HUES48 (cell line): ENCODE measurements at regions not wholly inside any gene's neighbourhood (a gene's known extent, or its start where the extent isn't known, plus 50 kb on each side); places are given as distances from the start of the nearest gene placed in this dataset.

Experiments
- H3K27ac ChIP-seq: one replicate; pipeline ENCODE4 v1.7.0; 2013; ENCODE audit warnings: low read depth, low read length, inconsistent platforms
- H3K27me3 ChIP-seq: 2 replicates; pipeline ENCODE4 v1.6.1; 2013; ENCODE audit warnings: mild to moderate bottlenecking, low read length; ENCODE audit not compliant: control insufficient read depth, insufficient read depth
- H3K36me3 ChIP-seq: 2 replicates; pipeline ENCODE4 v1.6.1; 2013; ENCODE audit warnings: low read length; ENCODE audit not compliant: control insufficient read depth, insufficient read depth
- H3K4me1 ChIP-seq: 2 replicates; pipeline ENCODE4 v1.6.1; 2013; ENCODE audit warnings: mild to moderate bottlenecking, low read length; ENCODE audit not compliant: control insufficient read depth, insufficient read depth
- H3K4me3 ChIP-seq: 2 replicates; pipeline ENCODE4 v1.5.1; 2013; ENCODE audit warnings: mild to moderate bottlenecking, low read depth, low read length
- H3K9ac ChIP-seq: 2 replicates; pipeline ENCODE4 v1.6.1; 2013; ENCODE audit warnings: mild to moderate bottlenecking, low read depth, low read length, moderate library complexity
- H3K9me3 ChIP-seq: 2 replicates; pipeline ENCODE4 v1.6.1; 2013; ENCODE audit warnings: low read length; ENCODE audit not compliant: control insufficient read depth, insufficient read depth

GRCh38 chr2:81195774-81196382 lies 891.3 kb upstream of the LRRTM1 start:
- no peaks in the 10 kb centered on the region for H3K27me3 ChIP-seq
- no peaks in the 10 kb centered on the region for H3K4me1 ChIP-seq
- H3K4me3 ChIP-seq: no peak overlapping the region
- H3K9ac ChIP-seq: no peak overlapping the region
- no peaks in the 10 kb centered on the region for H3K36me3 ChIP-seq
- no peaks in the 10 kb centered on the region; the same call in 1 of the 2 replicates for H3K9me3 ChIP-seq
- no peak overlapping the region for H3K27ac ChIP-seq

- Histone ChIP-seq H3K36me3 (no peaks in the 10 kb centered on the region), H3K9ac (no peak overlapping the region), H3K4me1 (no peaks in the 10 kb centered on the region), H3K4me3 (no peak overlapping the region), H3K27me3 (no peaks in the 10 kb centered on the region), H3K9me3 (no peaks in the 10 kb centered on the region; the same call in 1 of the 2 replicates), H3K27ac (no peak overlapping the region)
These were observed 890.6 kb upstream of the LRRTM1 start for GRCh38 chr2:81195017-81195773.

- Histone ChIP-seq H3K36me3 (no peaks in the 10 kb centered on the region), H3K9ac (no peak overlapping the region), H3K4me1 (no peaks in the 10 kb centered on the region)
These were observed 890.0 kb upstream of the LRRTM1 start for GRCh38 chr2:81194581-81194980.

DNA sequence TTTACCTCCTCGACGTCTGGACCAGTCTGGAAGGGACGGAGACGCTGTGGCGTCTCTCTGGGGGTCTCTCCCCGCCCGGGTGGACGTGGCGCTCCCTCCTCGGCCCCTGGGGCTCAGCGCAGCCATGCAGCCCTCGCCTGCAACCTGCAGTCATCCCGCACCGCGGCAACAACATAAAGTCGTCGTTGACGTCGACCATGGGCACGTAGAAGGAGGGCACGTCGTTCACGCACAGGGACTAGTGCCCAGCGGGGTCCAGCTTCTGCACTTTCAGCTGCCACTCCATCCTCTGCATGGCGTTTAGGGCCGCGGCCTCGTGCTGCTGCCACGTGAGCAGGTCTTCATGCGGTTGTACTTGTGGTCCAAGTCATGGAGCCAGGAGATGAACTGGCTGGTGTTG lies 889.6 kb upstream of the LRRTM1 start:
- Histone ChIP-seq H3K4me1 (no peaks in the 10 kb centered on the region), H3K9ac (no peak overlapping the region), H3K27ac (no peak overlapping the region), H3K27me3 (no peaks in the 10 kb centered on the region), H3K4me3 (no peak overlapping the region), H3K36me3 (no peaks in the 10 kb centered on the region), H3K9me3 (no peaks in the 10 kb centered on the region; the same call in 1 of the 2 replicates)

More at GRCh38 chr2:81194581-81194980, 890.0 kb upstream of the LRRTM1 start:
- Histone ChIP-seq H3K4me3 (no peak overlapping the region), H3K27me3 (no peaks in the 10 kb centered on the region), H3K9me3 (no peaks in the 10 kb centered on the region; the same call in 1 of the 2 replicates), H3K27ac (no peak overlapping the region)

GRCh38 chr2:81181845-81182244 lies 877.3 kb upstream of the LRRTM1 start:
- Histone ChIP-seq H3K27ac (no peak overlapping the region), H3K27me3 (no peaks in the 10 kb centered on the region), H3K9me3 (no peaks in the 10 kb centered on the region), H3K36me3 (no peaks in the 10 kb centered on the region), H3K4me1 (no peaks in the 10 kb centered on the region), H3K4me3 (no peak overlapping the region), H3K9ac (no peak overlapping the region)

- H3K9me3 ChIP-seq: no peaks in the 10 kb centered on the region
- no peak overlapping the region for H3K4me3 ChIP-seq
- H3K36me3 ChIP-seq: no peaks in the 10 kb centered on the region
- H3K27me3 ChIP-seq: no peaks in the 10 kb centered on the region
- no peaks in the 10 kb centered on the region for H3K4me1 ChIP-seq
- H3K27ac ChIP-seq: no peak overlapping the region
- no peak overlapping the region for H3K9ac ChIP-seq
These were observed 866.9 kb upstream of the LRRTM1 start for GRCh38 chr2:81171447-81171846.

DNA sequence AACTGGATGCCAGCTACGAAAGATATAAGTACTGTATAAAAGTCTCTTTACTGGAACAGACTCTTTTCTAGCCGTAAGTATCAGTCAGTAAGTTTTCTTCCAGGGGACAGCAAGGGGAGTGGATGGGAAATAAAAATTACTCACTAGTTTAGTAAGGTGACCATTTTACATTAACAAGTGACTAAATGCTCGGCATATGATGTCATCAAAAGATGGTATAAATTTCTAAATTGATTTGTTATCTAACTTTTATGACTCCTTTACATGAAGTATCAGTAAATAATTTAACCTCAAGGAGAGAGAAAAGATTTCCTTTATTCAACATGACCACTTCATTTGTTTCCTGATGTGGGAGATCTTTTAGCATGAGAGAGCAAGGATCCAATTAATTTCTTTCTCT lies 859.0 kb upstream of the LRRTM1 start:
- Histone ChIP-seq H3K27ac (no peak overlapping the region), H3K4me3 (no peak overlapping the region)

DNA sequence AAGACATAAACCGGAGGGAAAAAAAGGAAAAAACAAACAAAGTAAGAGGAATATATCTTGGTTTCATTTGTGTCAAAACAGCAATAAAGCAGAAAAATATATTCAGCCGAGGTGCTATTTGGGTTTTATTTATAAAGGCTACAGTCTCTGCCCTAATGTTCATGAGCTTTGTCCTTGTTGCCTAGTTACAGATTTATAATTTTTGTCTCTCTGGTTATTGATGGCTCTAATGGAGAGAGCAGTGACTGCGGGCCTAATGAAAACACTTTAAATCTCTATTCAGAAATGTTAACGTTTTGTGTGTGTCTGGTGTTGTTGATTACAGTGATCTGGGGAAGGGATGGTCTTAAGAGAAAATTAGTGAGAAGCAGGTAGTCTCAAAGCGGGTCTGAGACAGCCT lies 854.0 kb upstream of the LRRTM1 start:
- no peak overlapping the region for H3K27ac ChIP-seq

More for the DNA sequence above, 859.0 kb upstream of the LRRTM1 start:
- Histone ChIP-seq H3K27me3 (no peaks in the 10 kb centered on the region), H3K4me1 (no peaks in the 10 kb centered on the region), H3K9ac (no peak overlapping the region), H3K36me3 (no peaks in the 10 kb centered on the region), H3K9me3 (no peaks in the 10 kb centered on the region)

DNA sequence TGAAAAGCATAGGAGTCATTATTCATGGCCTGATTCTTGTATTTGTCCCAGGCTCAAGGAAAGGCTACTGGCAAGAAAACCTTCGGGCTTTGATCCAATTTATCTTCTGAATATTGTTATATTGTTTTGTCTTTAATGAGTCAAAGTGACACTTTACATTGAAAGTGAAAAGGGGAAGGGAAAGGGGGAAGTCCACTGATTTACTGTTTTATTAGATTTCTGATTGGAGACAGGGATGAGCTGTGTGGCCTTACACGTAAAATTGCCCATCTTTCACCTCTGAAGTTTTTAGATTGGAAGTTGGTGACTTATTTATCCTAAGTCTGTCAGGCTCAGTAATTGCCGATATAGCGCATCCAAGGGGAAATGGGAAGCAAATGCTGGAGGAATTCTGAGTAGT lies 843.8 kb upstream of the LRRTM1 start:
- no peaks in the 10 kb centered on the region for H3K36me3 ChIP-seq
- no peak overlapping the region for H3K27ac ChIP-seq
- no peak overlapping the region for H3K4me3 ChIP-seq
- no peaks in the 10 kb centered on the region for H3K9me3 ChIP-seq
- H3K9ac ChIP-seq: no peak overlapping the region
- no peaks in the 10 kb centered on the region for H3K27me3 ChIP-seq
- no peaks in the 10 kb centered on the region for H3K4me1 ChIP-seq

More for the DNA sequence above, 854.0 kb upstream of the LRRTM1 start:
- Histone ChIP-seq H3K27me3 (no peaks in the 10 kb centered on the region), H3K4me3 (no peak overlapping the region), H3K9me3 (no peaks in the 10 kb centered on the region), H3K36me3 (no peaks in the 10 kb centered on the region), H3K9ac (no peak overlapping the region), H3K4me1 (no peaks in the 10 kb centered on the region)

DNA sequence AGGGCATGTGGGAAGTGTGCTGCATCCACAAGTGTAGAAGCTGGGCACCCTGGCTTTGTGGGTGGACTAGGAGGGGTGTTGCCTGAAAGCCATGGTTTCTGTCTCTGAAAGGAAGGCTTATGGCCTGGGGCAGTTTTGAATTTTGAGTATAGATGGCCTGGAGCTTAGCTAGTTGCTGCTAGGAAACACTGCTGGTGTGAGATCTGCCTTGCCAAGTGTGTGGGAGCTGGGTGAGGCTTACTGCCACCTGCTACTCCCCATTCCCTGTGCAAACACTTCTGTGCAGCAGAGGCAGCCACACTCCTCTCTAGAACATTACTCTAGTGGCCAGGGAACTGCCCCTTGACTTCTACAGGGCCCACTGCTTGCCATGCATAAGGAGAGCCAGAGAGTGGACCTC lies 831.7 kb upstream of the LRRTM1 start:
- Histone ChIP-seq H3K9ac (no peak overlapping the region), H3K4me1 (no peaks in the 10 kb centered on the region), H3K9me3 (no peaks in the 10 kb centered on the region), H3K36me3 (no peaks in the 10 kb centered on the region), H3K4me3 (no peak overlapping the region), H3K27me3 (no peaks in the 10 kb centered on the region), H3K27ac (no peak overlapping the region)

- Histone ChIP-seq H3K4me1 (peaks cover 3% of the 10 kb centered on the region; the same call in 1 of the 2 replicates), H3K27me3 (no peaks in the 10 kb centered on the region), H3K36me3 (no peaks in the 10 kb centered on the region), H3K27ac (no peak overlapping the region), H3K4me3 (no peak overlapping the region), H3K9ac (no peak overlapping the region), H3K9me3 (no peaks in the 10 kb centered on the region)
These were observed 792.8 kb upstream of the LRRTM1 start for GRCh38 chr2:81097361-81097760.
